Caco-2 (cell line): ENCODE measurements at regions not wholly inside any gene's neighbourhood (a gene's known extent, or its start where the extent isn't known, plus 50 kb on each side); places are given as distances from the start of the nearest gene placed in this dataset.
A peak's percentile ranks its signal among the peaks of the same experiment; 100 is the strongest.

ENCODE experiments used
- BruUV-seq: library from RNA; stranded (reverse); fragments of 400-500 nt; replicated peaks from 2 replicates; lab custom pipeline; 2021; lab: Mats Ljungman, UMichigan
- CTCF ChIA-PET: fragments of 300-600 bp; sonication (Branson Sonifier 250); formaldehyde crosslinking; loops from one replicate; lab custom pipeline; 2022; ENCODE audit warnings: antibody characterized with exemption; lab: Charles Lee
- POLR2A ChIA-PET: fragments of 300-600 bp; sonication (Branson Sonifier 250); formaldehyde crosslinking; loops from one replicate; lab custom pipeline; 2022; ENCODE audit warnings: antibody characterized with exemption; lab: Charles Lee
- DNase-seq, 2 experiments: peaks; one replicate each; pipeline versions ENCODE4 v3.0.0 to v3.0.0-alpha.2; 2020 to 2022
- H3K27me3 ChIP-seq: replicated peaks from 2 replicates; pipeline ENCODE4 v1.6.0; 2011; ENCODE audit warnings: low read length; ENCODE audit not compliant: control insufficient read depth, insufficient read depth
- H3K36me3 ChIP-seq: 2 replicates; pipeline ENCODE4 v1.5.1; 2011; ENCODE audit warnings: low read length; ENCODE audit not compliant: control insufficient read depth, insufficient read depth
- H3K4me1 ChIP-seq: fragments of 250-450 bp; sonication (Bioruptor Pico); 2 replicates; pipeline ENCODE4 v1.5.1; 2020; ENCODE audit warnings: mild to moderate bottlenecking
- H3K4me3 ChIP-seq: 2 replicates; pipeline ENCODE4 v1.5.1; 2011; ENCODE audit warnings: low read depth, mild to moderate bottlenecking, control low read depth, low read length
- H3K9me3 ChIP-seq: fragments of 250-450 bp; sonication (Bioruptor Pico); 2 replicates; pipeline ENCODE4 v1.5.1; 2020; ENCODE audit warnings: mild to moderate bottlenecking, moderate library complexity
- H3K27ac Mint-ChIP-seq: one replicate; pipeline ENCODE4 v1.8.0; 2022; ENCODE audit warnings: mixed read lengths; ENCODE audit not compliant: unreplicated experiment
- H3K27me3 Mint-ChIP-seq: one replicate; pipeline ENCODE4 v1.8.0; 2022; ENCODE audit warnings: mixed read lengths; ENCODE audit not compliant: insufficient read depth, unreplicated experiment
- H3K36me3 Mint-ChIP-seq: one replicate; pipeline ENCODE4 v1.8.0; 2022; ENCODE audit warnings: mild to moderate bottlenecking, mixed read lengths; ENCODE audit not compliant: insufficient read depth, unreplicated experiment
- H3K4me1 Mint-ChIP-seq: one replicate; pipeline ENCODE4 v1.8.0; 2022; ENCODE audit warnings: low read depth, mixed read lengths; ENCODE audit not compliant: unreplicated experiment
- H3K4me3 Mint-ChIP-seq: one replicate; pipeline ENCODE4 v1.8.0; 2022; ENCODE audit warnings: mild to moderate bottlenecking, moderate library complexity, mixed read lengths; ENCODE audit not compliant: unreplicated experiment
- H3K9me3 Mint-ChIP-seq: one replicate; pipeline ENCODE4 v1.8.0; 2022; ENCODE audit warnings: mixed read lengths; ENCODE audit not compliant: unreplicated experiment
- CTCF ChIP-seq, 2 experiments: fragments of 200-600 bp in 1 of 2; IDR thresholded peaks; 1 replicate in 1 of 2; 2 replicates in 1 of 2; pipeline versions ENCODE4 v1.5.1 to v1.8.0; 2011 to 2022; ENCODE audit warnings: antibody characterized with exemption in 1 of 2, control low read depth in 1 of 2, inconsistent platforms in 1 of 2, low read depth in 1 of 2, low read length in 1 of 2, mild to moderate bottlenecking in 1 of 2, moderate library complexity in 1 of 2; ENCODE audit not compliant: insufficient read depth in 1 of 2, severe bottlenecking in 1 of 2, unreplicated experiment in 1 of 2
- intact Hi-C: fragments of 100-400 bp; cut with micrococcal nuclease; formaldehyde crosslinking; loops from one replicate; pipeline ENCODE4 v1.10.0; 2022; ENCODE audit not compliant: unreplicated experiment

DNA sequence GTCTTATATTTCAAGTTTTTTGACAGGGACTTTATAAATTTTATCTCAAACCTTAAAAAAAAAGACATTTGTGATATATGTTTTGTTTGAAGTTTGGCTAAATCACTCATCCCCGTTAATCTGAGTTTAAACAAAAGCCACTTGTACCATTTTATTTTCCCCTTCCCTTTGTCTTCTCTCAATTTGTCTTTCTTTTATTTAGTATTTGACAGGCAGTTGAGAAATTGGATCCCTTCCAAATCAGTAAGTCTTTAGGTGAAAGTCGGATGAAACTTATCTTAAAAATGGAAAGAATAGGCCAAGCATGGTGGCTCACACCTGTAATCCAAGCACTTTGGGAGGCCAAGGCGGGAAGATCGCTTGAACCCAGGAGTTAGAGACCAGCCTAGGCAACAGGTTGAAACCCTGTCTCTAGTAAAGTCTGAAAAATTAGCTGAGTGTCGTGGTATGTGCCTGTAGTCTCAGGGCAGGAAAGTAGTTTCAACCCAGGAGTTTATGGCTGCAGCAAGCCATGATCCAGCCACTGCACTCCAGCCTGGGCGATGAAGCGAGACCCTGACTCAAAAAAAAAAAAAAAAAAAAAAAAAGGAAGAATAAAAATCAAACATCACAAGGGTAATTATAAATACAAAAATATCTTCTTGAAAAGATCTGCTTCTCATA is 394.6 kb upstream of the TPM1 start:
- Histone ChIP-seq H3K4me3 (no peak overlapping the region), H3K27me3 (no peaks in the 10 kb centered on the region), H3K4me1 (no peaks in the 10 kb centered on the region), H3K36me3 (no peaks in the 10 kb centered on the region), H3K9me3 (no peaks in the 10 kb centered on the region)
- intact Hi-C loops = no loop called here
- Mint-ChIP-seq H3K27me3 (no peaks in the 10 kb centered on the region), H3K9me3 (no peaks in the 10 kb centered on the region), H3K4me1 (peaks cover 6% of the 10 kb centered on the region), H3K27ac (no peak overlapping the region), H3K36me3 (peaks cover 66% of the 10 kb centered on the region), H3K4me3 (no peak overlapping the region)
- no peak for DNase-seq
- CTCF ChIA-PET = no interaction called here
- POLR2A ChIA-PET = no interaction called here
- TF ChIP-seq CTCF (IDR thresholded peaks at IDR 0.05; ENCODE audit: insufficient read depth in 1 of 2, low read depth in 1 of 2, low read length in 1 of 2, severe bottlenecking in 1 of 2, unreplicated experiment in 1 of 2) = no peak
- BruUV-seq = no TSS peak

DNA sequence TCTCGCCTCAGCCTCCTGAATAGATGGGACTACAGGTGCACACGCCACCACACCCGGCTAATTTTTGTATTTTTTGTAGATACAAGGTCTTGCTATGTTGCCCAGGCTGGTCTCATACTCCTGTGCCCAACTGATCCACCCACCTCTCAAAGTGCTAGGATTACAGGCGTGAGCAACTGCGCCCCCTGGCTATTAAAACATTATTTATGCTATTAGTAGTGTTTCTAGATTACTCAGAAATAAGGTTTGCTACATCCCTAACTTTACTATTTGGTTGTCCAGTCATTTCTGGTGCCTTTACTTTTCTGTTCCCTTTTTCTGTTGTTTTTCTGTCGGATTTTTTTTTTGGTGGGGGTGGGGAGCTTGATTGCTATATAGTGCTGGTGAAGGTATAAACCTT is 393.6 kb upstream of the TPM1 start:
- H3K4me3 Mint-ChIP-seq = no peak overlapping the region

GRCh38 chr15:62649793-62650420 is 392.6 kb upstream of the TPM1 start:
- Histone ChIP-seq H3K9me3 (no peaks in the 10 kb centered on the region), H3K4me1 (no peaks in the 10 kb centered on the region), H3K4me3 (no peak overlapping the region), H3K27me3 (no peaks in the 10 kb centered on the region), H3K36me3 (no peaks in the 10 kb centered on the region)
- H3K27me3 Mint-ChIP-seq = no peaks in the 10 kb centered on the region
- DNase-seq = no peak
- TF ChIP-seq CTCF (IDR thresholded peaks at IDR 0.05; ENCODE audit: insufficient read depth in 1 of 2, low read depth in 1 of 2, low read length in 1 of 2, severe bottlenecking in 1 of 2, unreplicated experiment in 1 of 2) = no peak
- intact Hi-C loops = no loop called here
- no peak overlapping the region for H3K4me3 Mint-ChIP-seq
- ChIA-PET CTCF (no interaction called here), POLR2A (no interaction called here)
- no peaks in the 10 kb centered on the region for H3K9me3 Mint-ChIP-seq
- peaks cover 77% of the 10 kb centered on the region for H3K36me3 Mint-ChIP-seq
- H3K4me1 Mint-ChIP-seq = peaks cover 11% of the 10 kb centered on the region
- no peak overlapping the region for H3K27ac Mint-ChIP-seq
- BruUV-seq = no TSS peak

More for the DNA sequence above, 393.6 kb upstream of the TPM1 start:
- intact Hi-C loops = no loop called here
- peak in 1 of 2 experiments; percentile 49 for DNase-seq
- BruUV-seq = no TSS peak
- ChIA-PET POLR2A (no interaction called here), CTCF (no interaction called here)
- no peak overlapping the region for H3K4me3 ChIP-seq
- Mint-ChIP-seq H3K9me3 (no peaks in the 10 kb centered on the region), H3K27ac (no peak overlapping the region), H3K27me3 (no peaks in the 10 kb centered on the region), H3K4me1 (peaks cover 6% of the 10 kb centered on the region), H3K36me3 (peaks cover 72% of the 10 kb centered on the region)
- peak in 1 of 2 experiments; percentile 37 for TF ChIP-seq CTCF (IDR thresholded peaks at IDR 0.05; ENCODE audit: insufficient read depth in 1 of 2, low read depth in 1 of 2, low read length in 1 of 2, severe bottlenecking in 1 of 2, unreplicated experiment in 1 of 2)
- H3K9me3 ChIP-seq = no peaks in the 10 kb centered on the region
- no peaks in the 10 kb centered on the region for H3K27me3 ChIP-seq
- no peaks in the 10 kb centered on the region for H3K4me1 ChIP-seq
- H3K36me3 ChIP-seq = no peaks in the 10 kb centered on the region
